ENCODE measurements at regions not wholly inside any gene's neighbourhood (a gene's known extent, or its start where the extent isn't known, plus 50 kb on each side); places are given as distances from the start of the nearest gene placed in this dataset.

DNA sequence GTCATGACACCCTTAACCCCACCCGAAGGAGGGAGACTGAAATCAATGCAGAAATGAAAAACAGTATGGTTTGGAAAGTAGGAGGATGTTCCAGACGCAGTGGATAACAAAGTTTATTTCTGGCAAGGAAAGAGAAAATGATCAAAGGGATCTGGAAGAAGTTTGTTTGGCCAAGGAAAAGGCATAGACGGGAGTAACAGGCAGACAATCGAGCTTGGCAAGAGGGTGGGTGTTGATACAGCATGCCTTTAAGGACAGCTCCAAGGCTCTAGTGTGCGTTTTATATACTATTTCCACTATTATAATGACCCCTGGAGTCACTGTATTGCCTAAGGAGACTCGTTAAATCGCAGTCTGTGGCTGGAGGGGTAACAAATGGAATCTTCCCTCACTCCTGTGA, 303.7 kb upstream of the RUNX1 start:
- no peak for DNase-seq (ENCODE audit: low spot score)
- no peak for FAIRE-seq

DNA sequence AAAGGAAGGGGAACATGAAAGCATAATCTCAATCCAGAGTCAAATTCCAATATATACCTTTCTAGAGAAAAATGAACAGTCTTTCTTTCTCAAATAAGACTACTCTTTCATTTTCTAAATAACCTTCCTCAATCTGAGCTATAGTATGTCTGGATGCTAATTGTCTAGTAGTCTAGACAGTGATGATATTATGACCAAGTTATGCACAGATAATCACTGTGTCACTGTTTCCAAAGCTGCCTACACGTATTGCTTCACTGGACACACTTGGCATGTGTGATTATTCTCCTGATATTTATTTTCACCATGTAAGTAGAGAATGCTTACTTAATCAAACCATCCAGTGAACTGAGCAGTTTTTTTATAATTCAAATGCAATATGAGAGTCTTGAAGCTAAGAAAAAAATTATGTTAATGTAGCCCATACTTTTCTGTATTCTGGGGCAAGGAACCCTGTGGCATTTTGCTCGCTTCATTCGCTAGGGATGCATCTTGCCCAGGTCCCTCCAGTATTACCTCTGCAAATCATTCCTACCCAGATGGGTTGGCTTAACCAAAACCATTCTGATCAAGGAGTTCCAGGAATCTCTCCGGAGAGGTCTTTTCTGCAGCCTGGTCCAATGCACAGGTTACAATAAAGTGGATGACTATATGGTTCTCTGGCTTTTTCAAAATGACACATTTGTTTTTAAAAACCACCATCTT, 303.1 kb upstream of the RUNX1 start:
- no peak for FAIRE-seq
- no peak for DNase-seq (ENCODE audit: low spot score)

DNA sequence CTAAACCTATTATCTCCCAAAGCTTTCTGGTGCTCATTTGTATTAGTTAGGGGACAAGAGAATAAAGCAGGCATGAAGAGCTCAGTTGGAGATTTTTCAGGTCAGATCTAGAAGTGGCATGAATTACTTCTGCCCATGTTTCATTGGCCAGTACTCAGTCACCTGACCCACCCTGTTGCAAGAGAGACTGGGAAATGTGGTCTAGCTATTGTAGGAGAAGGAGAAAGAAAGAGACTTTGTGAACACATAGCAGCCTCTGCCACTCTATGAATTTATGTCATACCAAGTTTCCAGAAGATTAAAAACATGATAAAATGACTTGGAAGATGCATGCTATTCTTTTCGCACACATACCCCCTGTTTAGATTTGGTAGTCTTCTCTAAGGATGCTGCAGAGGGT, 302.3 kb upstream of the RUNX1 start:
- no peak for DNase-seq (ENCODE audit: low spot score)
- no peak for FAIRE-seq

DNA sequence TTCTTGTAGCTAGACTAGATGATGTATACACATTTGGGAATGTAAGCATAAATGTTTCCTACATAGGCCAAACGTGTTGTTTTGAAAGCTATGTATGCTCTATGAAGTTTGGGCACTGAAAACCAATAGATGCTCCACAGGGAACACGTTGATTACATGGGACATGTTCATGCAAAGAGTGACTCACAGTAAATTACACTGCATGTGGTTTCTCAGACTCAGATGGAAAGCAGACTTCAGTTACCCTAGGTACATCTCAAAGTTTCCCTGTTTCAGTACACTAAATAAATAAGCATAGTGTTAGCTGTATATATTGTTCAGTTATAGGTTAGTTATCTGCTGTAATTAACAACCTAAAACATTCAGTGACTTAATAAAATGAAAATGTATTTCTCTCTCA, 301.9 kb upstream of the RUNX1 start:
- DNase-seq (ENCODE audit: low spot score) (no peak), FAIRE-seq (no peak)

DNA sequence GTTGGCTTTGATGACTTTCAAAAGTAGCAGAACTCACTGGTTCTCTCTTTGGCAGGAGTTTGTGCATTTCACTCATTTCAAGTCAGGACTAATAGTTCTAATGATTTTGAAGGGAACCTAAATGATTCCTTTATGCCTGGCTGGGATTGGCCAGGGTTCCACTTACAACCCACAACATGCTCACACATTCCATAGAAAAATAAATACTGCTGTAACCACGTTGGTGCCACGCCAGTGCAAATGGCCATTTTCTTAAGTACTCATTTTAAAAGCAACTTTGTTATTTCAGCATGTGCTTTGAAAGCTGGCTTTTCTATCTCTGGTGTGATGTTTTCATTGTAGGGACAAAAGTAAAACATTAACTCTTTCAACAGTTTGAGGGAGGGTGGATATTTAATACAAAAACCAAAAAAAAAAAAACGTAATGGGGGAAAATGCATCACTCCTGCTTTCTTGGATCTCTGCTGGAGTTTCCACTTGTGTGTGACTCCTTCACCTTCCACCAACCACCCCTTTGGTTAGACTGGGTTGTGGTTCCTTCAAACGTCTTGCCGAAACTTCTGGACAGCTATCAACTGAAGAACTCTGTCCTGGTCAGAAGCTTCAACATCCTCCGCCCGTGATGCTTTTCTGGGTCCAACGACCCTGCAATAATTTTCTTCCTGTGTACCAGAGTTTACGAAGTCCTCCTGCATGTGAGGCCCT, 300.4 kb upstream of the RUNX1 start:
- FAIRE-seq = no peak
- no peak for DNase-seq (ENCODE audit: low spot score)

DNA sequence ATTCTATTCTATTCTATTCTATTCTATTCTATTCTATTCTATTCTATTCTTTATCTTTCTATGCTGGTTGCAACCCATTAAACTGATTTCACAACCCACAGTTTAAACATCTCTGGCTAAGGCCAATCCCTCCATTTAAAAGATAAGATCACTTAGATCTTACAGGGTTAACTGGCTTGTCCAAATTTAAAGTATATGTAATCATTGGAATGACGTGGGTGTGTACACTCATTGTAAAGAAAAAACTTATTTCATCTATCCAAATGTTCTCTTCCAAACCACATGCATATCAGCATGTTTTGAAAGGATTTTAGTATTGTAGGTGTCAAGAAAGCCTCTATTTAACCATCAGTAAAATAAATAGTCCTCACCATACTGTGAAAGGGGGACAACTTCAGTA, 299.6 kb upstream of the RUNX1 start:
- FAIRE-seq (no peak), DNase-seq (ENCODE audit: low spot score) (no peak)

- FAIRE-seq (no peak), DNase-seq (ENCODE audit: low spot score) (no peak)
Measured at GRCh38 chr21:35346697-35347096, 297.6 kb upstream of the RUNX1 start.

DNA sequence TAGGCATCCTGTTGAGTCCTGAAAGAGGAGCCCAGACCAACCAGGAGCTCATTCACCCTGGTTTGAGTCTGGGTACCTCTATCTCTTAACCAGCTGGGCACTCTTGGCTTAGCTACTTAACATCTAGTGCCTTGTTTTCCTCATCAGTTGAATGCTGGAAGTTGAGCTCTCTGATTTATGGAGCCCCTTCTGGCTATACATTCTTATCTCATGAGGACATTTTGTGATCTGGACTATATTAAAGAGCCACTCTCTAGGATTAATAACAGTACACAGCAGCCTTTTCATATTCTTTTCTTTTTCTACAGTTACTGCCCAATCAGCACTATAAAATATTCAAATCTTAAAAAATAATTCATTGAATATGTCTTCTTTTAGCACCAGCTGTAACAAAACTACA, 296.9 kb upstream of the RUNX1 start:
- DNase-seq (ENCODE audit: low spot score) (no peak), FAIRE-seq (no peak)

GRCh38 chr21:35344582-35344981, 295.5 kb upstream of the RUNX1 start:
- no peak for DNase-seq (ENCODE audit: low spot score)
- no peak for FAIRE-seq

- DNase-seq (ENCODE audit: low spot score) (no peak), FAIRE-seq (no peak)
Measured at GRCh38 chr21:35343046-35343819, 294.1 kb upstream of the RUNX1 start.

- DNase-seq (ENCODE audit: low spot score) (no peak), FAIRE-seq (no peak)
Measured at GRCh38 chr21:35342440-35342839, 293.3 kb upstream of the RUNX1 start.

DNA sequence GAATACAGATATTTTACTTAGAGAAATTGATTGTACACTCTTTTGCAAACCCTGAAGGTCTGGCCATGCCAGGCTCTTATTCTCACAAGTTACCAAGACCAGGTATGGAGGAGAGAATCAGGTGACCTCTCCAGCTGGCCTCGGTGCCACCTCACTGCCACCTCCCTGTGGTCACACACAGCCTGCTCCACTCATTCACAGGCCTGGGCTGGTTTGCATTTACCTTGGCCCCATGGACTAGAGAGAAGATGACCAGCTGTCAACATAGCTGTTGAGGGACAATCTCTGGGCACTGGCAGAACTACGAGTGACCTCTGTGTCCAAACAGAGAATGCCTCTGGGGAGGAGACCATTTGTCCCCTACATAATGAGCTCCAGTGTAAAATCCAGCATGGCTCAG, 291.2 kb upstream of the RUNX1 start:
- DNase-seq (ENCODE audit: low spot score) (no peak), FAIRE-seq (no peak)

DNA sequence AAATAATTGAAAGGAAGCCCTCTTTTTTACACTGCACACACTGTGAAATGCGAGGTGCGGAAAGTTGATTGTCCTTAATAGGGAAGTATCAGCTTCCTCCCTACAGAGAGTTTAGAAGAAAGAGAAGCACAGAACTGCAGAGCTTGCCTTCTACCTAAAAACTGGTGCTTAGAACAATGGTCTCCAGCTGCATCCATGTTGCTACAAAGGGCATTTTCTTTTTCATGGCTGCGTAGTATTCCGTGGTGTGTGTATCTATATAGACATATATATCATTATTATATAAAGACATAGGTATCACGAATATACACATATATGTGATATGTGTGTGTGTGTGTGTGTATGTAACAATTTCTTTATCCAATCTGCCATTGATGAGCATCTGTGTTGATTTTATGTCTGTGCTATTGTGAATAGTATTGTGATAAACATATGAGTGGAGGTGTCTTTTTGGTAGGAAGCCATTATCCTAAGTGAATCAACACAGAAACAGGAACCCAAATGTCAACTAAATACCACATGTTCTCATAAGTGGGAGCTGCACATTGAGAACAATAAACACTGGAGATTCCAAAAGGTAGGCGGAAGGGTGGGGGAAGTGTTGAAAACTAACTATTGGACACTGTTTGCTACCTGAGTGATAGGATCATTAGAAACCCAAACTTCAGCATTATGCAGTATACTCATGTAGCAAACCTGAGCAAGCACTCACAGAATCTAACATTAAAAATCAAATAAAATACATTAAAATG, 290.0 kb upstream of the RUNX1 start:
- no peak for DNase-seq (ENCODE audit: low spot score)
- no peak for FAIRE-seq

DNA sequence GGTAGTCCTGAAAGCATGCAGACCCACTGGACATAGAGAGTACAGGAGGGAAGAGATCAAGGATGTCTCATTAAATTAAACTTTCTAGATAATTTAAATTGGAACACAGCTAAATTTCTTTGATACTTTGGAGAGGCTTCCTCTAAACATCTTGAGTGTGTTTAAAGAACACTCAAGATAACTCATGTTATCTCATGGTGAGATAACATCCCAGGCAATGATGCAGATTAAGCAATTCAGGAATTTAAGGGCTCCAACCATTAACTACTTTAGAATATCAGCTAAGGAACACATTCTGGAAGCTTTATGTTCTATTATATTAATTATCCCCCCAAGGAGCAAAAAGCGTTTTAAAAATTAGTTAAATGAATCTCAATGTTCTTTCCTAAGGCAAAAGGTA, 289.2 kb upstream of the RUNX1 start:
- DNase-seq (ENCODE audit: low spot score) (no peak), FAIRE-seq (no peak)

DNA sequence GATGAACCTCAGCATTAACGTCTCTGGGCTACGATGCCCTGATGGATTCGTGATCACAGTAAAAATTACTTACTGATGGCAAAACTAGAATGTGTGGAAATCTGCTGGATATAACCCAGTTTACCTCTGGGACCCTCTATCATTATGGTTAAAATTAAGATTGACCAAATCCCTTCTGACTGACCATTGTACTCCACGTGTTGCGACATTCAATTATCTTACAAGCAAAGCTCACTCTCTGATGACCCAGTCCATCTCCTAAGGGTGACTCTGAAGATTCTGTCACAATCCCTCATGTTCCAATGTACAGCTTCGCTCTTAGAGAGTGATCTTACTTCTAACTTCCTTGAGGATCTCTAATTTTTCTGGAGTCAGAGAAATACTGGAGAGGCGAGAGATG, 288.5 kb upstream of the RUNX1 start:
- no peak for DNase-seq (ENCODE audit: low spot score)
- FAIRE-seq = no peak

DNA sequence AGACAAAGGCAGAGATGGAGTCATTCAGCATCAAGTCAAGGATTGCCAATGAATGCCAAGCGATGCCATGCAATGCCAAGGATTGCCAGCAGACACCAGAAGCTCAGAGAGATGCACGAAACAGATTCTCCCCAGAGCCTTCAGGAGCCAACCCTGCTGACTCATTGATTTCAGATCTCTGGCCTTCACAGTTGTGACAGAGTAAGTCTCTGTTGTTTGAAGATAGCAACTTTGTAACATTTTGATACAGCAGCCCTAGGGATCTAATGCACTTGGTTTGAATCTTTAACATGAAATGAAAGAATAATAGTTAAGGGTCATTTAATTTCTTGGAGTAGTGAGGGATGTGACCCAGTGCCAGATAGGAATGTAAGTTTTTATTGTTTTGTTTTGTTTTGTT, 287.4 kb upstream of the RUNX1 start:
- FAIRE-seq (no peak), DNase-seq (ENCODE audit: low spot score) (no peak)

GRCh38 chr21:35335951-35336446, 286.9 kb upstream of the RUNX1 start:
- FAIRE-seq = no peak
- DNase-seq (ENCODE audit: low spot score) = no peak

- no peak for DNase-seq (ENCODE audit: low spot score)
- FAIRE-seq = no peak
Measured at GRCh38 chr21:35333831-35334618, 284.9 kb upstream of the RUNX1 start.

GRCh38 chr21:35332841-35333426, 283.8 kb upstream of the RUNX1 start:
- DNase-seq (ENCODE audit: low spot score) (no peak), FAIRE-seq (no peak)

DNA sequence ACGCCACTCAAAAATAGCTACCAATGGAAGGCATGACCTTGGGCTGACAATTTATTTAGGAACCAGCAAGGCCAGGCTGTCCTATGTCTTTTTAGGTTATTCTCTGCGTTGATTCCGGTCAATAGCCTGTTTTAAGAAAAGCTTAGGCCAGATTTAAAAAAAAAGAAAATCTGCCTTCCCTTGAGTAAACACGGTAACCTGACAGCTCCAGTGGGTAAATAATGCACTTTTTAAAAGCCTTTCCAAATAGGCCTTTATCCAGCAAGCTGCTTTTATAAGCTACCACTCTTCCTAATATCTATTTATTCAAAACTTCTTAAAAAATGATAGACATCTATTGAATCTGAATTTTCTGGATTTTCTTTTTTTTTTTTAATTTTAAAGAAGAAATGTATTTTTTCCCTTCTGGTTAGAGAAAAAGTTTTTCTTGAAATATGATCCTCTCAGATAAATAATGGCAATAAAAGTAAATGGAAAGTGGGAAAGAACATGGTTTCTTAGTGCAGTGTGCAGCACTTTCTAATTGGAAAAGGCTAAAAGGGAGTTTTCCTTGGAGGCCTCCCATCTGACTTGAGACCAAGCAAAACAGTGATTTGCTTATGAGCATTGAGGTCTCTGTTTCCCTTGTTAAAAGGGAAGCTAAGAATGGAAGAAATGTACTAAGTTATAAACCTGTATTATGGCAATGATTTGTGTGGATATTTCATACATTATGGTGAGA, 281.0 kb upstream of the RUNX1 start:
- DNase-seq (ENCODE audit: low spot score) = no peak
- FAIRE-seq = no peak

All from urothelium cell line (cell line).